ENCODE measurements at regions not wholly inside any gene's neighbourhood (a gene's known extent, or its start where the extent isn't known, plus 50 kb on each side); places are given as distances from the start of the nearest gene placed in this dataset.

DNA sequence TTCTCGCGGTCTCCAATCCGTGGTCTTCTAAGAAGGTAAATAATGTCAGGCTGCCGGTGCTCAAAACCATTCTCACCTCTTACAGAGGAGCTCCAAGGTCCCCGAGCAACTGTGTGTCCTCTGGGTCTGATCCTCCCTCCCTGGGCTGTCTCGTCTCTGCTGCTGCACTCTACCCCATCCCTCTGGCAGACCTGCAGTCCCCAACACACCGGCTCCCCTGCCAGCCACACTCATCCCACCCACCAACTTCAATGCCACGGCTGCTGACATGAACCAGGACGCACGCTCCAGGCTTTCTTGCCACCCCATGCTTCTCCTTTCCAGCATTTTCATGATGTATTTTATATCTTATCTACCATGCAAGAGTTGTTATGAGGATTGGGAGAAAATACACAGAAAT, 559.5 kb upstream of the SALL3 start:
- TF ChIP-seq, protein P1, sequence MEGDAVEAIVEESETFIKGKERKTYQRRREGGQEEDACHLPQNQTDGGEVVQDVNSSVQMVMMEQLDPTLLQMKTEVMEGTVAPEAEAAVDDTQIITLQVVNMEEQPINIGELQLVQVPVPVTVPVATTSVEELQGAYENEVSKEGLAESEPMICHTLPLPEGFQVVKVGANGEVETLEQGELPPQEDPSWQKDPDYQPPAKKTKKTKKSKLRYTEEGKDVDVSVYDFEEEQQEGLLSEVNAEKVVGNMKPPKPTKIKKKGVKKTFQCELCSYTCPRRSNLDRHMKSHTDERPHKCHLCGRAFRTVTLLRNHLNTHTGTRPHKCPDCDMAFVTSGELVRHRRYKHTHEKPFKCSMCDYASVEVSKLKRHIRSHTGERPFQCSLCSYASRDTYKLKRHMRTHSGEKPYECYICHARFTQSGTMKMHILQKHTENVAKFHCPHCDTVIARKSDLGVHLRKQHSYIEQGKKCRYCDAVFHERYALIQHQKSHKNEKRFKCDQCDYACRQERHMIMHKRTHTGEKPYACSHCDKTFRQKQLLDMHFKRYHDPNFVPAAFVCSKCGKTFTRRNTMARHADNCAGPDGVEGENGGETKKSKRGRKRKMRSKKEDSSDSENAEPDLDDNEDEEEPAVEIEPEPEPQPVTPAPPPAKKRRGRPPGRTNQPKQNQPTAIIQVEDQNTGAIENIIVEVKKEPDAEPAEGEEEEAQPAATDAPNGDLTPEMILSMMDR (optimal IDR thresholded peaks at IDR 0.05 in 1 of 3, IDR thresholded peaks at IDR 0.05 in 1 of 3, conservative IDR thresholded peaks at IDR 0.05 in 1 of 3; ENCODE audit: extremely low read depth in 1 of 3, insufficient read depth in 2 of 3, low read length in 3 of 3), result no peak
- no peak for TF ChIP-seq EZH2 (IDR thresholded peaks at IDR 0.05; ENCODE audit: low read length)

All from keratinocyte (primary cell).